Activated CD8-positive, alpha-beta T cell treated with anti-CD3 and anti-CD28 coated beads, Interleukin-2, amount 10 ng/mL, durations not matched to agents 7 days and 5 days (primary cell): ENCODE measurements at regions not wholly inside any gene's neighbourhood (a gene's known extent, or its start where the extent isn't known, plus 50 kb on each side); places are given as distances from the start of the nearest gene placed in this dataset.

Experiments
- ATAC-seq: fragments of 150-1000 bp; cut with Tn5 transposase; one replicate; pipeline ENCODE4 v1.10.0; 2021; ENCODE audit warnings: moderate library complexity
- CTCF ChIA-PET: fragments of 350-600 bp; sonication (Branson Sonifier 250); formaldehyde crosslinking; loops from one replicate; lab custom pipeline; 2021; ENCODE audit warnings: antibody characterized with exemption; lab: Charles Lee
- POLR2A ChIA-PET: fragments of 350-600 bp; sonication (Branson Sonifier 250); formaldehyde crosslinking; loops from one replicate; lab custom pipeline; 2021; ENCODE audit warnings: antibody characterized with exemption; lab: Charles Lee
- DNase-seq: peaks from one replicate; pipeline ENCODE4 v3.0.0-alpha.2; 2020
- H3K27ac Mint-ChIP-seq: one replicate; pipeline ENCODE4 v1.8.0; 2021; ENCODE audit warnings: mild to moderate bottlenecking, mixed read lengths
- H3K27me3 Mint-ChIP-seq: one replicate; pipeline ENCODE4 v1.8.0; 2021; ENCODE audit warnings: low read depth, mixed read lengths
- H3K36me3 Mint-ChIP-seq: one replicate; pipeline ENCODE4 v1.8.0; 2021; ENCODE audit warnings: low read depth, mixed read lengths
- H3K4me1 Mint-ChIP-seq: one replicate; pipeline ENCODE4 v1.8.0; 2021; ENCODE audit warnings: low read depth, mixed read lengths
- H3K4me3 Mint-ChIP-seq: one replicate; pipeline ENCODE4 v1.8.0; 2021; ENCODE audit warnings: mild to moderate bottlenecking, mixed read lengths
- H3K9me3 Mint-ChIP-seq: one replicate; pipeline ENCODE4 v1.8.0; 2022; ENCODE audit warnings: mixed read lengths; ENCODE audit not compliant: insufficient read depth

DNA sequence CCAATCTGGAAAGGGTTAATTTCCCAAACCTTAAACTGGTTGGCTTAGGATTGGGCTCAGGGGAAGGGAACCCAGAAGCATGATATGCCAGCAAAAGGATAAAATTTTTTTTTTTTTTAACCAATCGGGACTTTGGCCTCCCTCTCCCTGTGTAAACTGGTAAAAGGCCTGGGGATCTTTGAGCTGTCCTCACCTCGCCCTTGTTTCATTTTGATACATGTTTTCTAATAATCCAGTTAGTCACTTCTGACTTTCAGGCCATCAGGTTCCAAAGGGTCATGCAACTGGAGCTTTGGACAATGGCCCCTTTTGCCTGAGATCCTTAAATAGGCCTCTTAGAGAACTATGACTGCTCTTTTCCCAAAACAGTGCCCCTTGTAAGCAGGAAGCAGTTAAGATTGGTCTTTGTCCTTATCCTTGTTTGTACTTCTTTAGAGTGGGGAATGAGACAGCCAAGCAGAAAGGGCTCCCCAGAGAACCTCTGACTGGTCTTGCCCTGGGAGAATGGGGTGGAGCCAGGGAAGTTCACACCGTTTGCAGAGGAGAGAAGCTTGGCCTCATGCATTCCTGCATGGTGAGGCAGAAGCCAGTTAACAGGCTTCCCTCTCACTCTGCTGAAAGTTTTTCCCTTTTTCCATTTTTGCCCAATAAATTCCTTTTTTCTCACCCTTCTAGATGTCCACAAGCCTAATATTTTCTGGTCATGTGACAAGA, 424.2 kb upstream of the CNTNAP2 start:
- ATAC-seq (no peak), DNase-seq (no peak)
- Mint-ChIP-seq H3K9me3 (peaks cover 8% of the 10 kb centered on the region), H3K4me1 (no peaks in the 10 kb centered on the region), H3K27ac (no peak overlapping the region), H3K4me3 (no peak overlapping the region), H3K36me3 (no peaks in the 10 kb centered on the region), H3K27me3 (no peaks in the 10 kb centered on the region)
- CTCF ChIA-PET: no interaction called here
- POLR2A ChIA-PET: no interaction called here

DNA sequence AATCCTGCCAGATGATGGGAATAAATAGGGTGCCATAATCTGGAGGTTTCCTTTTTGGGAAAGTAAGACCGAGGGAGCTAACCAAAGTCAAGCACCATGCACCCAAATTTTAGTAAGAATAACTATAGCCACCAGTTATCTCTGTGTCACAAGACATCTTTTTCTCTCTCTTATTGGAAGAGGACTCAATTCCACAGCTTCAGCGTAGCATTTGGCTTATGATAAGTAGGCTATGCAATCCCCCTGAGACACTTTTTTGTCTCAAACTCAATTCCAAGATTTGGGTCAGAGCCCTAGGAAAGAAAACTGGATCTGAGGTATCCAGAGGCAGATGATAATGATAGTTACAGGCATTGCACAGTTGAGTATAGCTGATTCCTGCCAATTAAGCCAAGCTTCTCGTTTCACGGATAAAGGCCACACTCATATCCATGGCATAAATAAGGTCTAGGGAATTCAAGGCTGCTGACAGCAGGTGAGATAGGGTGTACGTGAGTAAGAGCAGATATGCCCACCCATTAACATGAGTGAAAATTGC, 425.2 kb upstream of the CNTNAP2 start:
- no peaks in the 10 kb centered on the region for H3K27me3 Mint-ChIP-seq
- CTCF ChIA-PET: no interaction called here
- peaks cover 8% of the 10 kb centered on the region for H3K9me3 Mint-ChIP-seq
- H3K36me3 Mint-ChIP-seq: no peaks in the 10 kb centered on the region
- POLR2A ChIA-PET: no interaction called here
- DNase-seq (no peak), ATAC-seq (no peak)
- no peaks in the 10 kb centered on the region for H3K4me1 Mint-ChIP-seq
- no peak overlapping the region for H3K27ac Mint-ChIP-seq
- no peak overlapping the region for H3K4me3 Mint-ChIP-seq

DNA sequence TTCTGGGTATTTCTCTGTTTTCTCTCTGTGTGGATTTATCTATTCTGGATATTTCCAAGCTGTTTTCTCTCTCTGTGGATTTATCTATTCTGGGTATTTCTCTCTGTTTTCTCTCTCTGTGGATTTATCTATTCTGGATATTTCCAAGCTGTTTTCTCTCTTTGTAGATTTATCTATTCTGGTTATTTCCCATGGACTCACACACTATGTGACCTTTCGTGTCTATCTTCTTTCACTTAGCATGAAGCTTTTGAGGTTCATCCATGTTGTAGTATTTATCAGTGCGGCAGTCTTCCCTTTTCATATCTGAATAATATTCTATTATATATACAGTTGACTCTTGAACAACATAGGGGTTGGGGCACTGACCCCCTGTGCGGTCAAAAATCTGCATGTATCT, 435.0 kb upstream of the CNTNAP2 start:
- Mint-ChIP-seq H3K36me3 (no peaks in the 10 kb centered on the region), H3K9me3 (peaks cover 21% of the 10 kb centered on the region), H3K4me1 (no peaks in the 10 kb centered on the region), H3K27me3 (no peaks in the 10 kb centered on the region), H3K27ac (no peak overlapping the region), H3K4me3 (no peak overlapping the region)
- CTCF ChIA-PET: no interaction called here
- ATAC-seq: no peak
- DNase-seq: no peak
- POLR2A ChIA-PET: no interaction called here

DNA sequence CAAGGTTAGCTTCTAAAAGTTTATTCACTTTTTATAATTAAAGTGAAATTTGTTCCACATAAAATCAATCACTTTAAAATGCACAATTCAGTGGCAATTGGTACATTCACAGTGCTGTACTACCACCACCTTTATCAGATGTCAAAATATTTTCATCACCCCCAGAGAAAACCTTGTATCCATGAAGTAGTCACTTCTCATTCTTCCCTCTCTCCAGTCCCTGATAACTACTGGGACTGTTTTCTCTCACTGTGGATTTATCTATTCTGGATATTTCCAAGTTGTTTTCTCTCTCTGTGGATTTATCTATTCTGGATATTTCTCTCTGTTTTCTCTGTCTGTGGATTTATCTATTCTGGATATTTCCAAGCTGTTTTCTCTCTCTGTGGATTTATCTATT, 435.4 kb upstream of the CNTNAP2 start:
- DNase-seq (no peak), ATAC-seq (no peak)
- Mint-ChIP-seq H3K4me1 (no peaks in the 10 kb centered on the region), H3K36me3 (no peaks in the 10 kb centered on the region), H3K4me3 (no peak overlapping the region), H3K9me3 (peaks cover 16% of the 10 kb centered on the region), H3K27ac (no peak overlapping the region), H3K27me3 (no peaks in the 10 kb centered on the region)
- POLR2A ChIA-PET: no interaction called here
- CTCF ChIA-PET: no interaction called here

DNA sequence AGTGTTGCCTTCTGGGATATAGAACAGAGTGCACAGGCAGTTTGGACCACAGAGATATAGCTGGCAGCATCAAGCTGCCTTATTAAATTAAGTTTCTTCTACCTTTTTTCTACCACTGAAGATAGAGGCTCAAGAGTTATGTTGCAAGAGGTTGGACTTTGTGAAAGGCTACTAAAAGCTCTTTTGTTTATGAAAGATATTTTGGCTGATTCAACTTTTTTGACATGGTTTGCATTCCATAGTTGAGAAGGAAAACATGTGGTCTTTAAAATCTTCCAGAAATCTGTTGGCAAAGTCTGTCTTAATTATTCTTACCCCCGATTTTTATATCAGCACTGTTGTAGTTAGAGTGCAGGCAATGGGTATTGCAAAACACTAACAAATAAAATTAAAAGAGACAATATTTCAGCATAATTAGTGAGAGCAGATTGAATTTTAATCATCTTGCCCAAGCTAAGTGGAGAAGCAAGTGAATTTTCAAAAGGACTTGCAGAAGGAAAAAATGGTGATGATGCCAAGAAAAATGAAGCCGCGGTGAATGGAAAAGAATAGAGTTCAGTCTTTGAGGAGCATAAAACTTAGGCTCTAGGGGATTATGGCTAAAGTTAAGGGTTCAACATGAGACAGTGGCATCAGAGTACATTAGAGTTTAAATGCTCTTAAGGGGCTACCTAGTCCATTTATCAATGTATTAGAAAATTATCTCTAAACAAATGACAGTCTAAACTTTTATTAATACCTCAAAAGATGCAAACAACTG, 450.9 kb upstream of the CNTNAP2 start:
- H3K27me3 Mint-ChIP-seq: no peaks in the 10 kb centered on the region
- CTCF ChIA-PET: no interaction called here
- no peaks in the 10 kb centered on the region for H3K36me3 Mint-ChIP-seq
- no peak overlapping the region for H3K4me3 Mint-ChIP-seq
- H3K27ac Mint-ChIP-seq: no peak overlapping the region
- DNase-seq (no peak), ATAC-seq (no peak)
- POLR2A ChIA-PET: no interaction called here
- no peaks in the 10 kb centered on the region for H3K4me1 Mint-ChIP-seq
- peaks cover 20% of the 10 kb centered on the region for H3K9me3 Mint-ChIP-seq

DNA sequence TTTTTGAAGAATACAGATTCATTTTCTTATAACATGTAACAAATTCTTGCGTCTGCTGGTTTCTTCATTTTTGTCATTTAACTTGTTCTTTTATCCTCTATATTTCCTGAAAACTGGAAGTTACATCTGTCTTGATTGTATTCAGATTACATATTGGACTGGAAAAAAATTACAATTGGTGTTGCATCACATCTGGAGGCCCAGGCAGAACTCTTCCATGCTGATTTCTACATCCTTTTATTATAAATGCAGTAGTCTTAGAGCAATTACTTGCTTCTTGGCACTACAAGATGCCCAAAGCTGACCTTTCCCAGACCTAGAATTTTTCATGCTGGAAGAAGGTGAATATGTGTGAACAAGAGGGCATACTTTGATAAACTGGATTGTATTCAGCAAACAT, 460.9 kb upstream of the CNTNAP2 start:
- Mint-ChIP-seq H3K27me3 (no peaks in the 10 kb centered on the region), H3K4me3 (no peak overlapping the region), H3K27ac (no peak overlapping the region), H3K36me3 (no peaks in the 10 kb centered on the region), H3K9me3 (peaks cover 3% of the 10 kb centered on the region), H3K4me1 (no peaks in the 10 kb centered on the region)
- no peak for ATAC-seq
- no peak for DNase-seq
- CTCF ChIA-PET: no interaction called here
- POLR2A ChIA-PET: no interaction called here

DNA sequence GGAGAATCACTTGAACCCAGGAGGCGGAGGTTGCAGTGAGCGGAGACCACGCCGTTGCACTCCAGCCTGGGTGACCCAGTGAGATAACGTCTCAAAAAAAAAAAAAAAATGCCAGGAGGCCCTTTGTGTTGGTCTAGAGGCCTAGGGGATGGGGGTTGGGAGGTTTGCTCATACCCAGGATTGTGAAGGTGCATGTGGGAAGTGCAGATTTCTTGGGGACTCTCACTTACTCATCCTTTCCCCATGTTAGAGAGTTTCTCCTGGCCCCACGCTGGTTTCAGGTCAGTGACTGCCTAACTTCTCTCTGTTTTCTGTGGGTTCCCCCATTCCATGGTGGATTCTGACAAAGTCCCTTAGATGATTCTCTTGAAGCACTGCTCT, 471.5 kb upstream of the CNTNAP2 start:
- Mint-ChIP-seq H3K9me3 (no peaks in the 10 kb centered on the region), H3K27ac (no peak overlapping the region), H3K36me3 (no peaks in the 10 kb centered on the region), H3K27me3 (no peaks in the 10 kb centered on the region), H3K4me1 (no peaks in the 10 kb centered on the region), H3K4me3 (no peak overlapping the region)
- no peak for ATAC-seq
- ChIA-PET CTCF (no interaction called here), POLR2A (no interaction called here)
- DNase-seq: no peak

DNA sequence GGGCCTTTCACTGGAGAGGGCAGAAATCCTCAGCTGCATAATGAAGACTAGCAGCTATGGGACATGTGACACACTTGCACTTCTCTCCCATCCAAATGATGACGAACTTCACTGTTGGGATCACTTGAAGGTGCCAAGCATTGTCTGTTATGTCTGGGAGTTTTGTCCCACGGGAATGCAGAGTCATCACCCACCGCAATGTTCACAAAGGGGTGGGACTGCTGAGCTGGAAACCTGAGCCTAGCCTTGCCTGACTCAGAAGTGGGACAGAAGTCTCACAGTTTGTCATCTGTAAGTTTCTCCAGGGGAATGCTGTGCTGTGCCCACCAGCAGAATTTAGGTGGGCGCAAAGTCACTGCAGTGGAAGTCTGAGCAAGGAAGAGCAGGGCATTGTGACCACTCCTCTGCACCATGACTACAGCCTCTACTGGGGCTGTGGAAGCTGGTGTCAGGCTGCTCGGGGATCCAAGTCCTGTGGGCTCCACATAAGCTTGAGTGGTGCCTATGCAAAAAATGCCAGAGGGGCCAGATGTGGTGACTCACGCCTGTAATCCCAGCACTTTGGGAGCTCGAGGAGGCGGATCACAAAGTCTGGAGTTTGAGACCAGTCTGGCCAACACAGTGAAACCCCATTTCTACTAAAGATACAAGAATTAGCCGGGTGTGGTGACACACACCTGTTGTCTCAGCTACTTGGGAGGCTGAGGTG, 472.0 kb upstream of the CNTNAP2 start:
- H3K27ac Mint-ChIP-seq: no peak overlapping the region
- POLR2A ChIA-PET: no interaction called here
- H3K27me3 Mint-ChIP-seq: no peaks in the 10 kb centered on the region
- H3K4me3 Mint-ChIP-seq: no peak overlapping the region
- DNase-seq (no peak), ATAC-seq (no peak)
- H3K9me3 Mint-ChIP-seq: no peaks in the 10 kb centered on the region
- no peaks in the 10 kb centered on the region for H3K36me3 Mint-ChIP-seq
- CTCF ChIA-PET: no interaction called here
- no peaks in the 10 kb centered on the region for H3K4me1 Mint-ChIP-seq

DNA sequence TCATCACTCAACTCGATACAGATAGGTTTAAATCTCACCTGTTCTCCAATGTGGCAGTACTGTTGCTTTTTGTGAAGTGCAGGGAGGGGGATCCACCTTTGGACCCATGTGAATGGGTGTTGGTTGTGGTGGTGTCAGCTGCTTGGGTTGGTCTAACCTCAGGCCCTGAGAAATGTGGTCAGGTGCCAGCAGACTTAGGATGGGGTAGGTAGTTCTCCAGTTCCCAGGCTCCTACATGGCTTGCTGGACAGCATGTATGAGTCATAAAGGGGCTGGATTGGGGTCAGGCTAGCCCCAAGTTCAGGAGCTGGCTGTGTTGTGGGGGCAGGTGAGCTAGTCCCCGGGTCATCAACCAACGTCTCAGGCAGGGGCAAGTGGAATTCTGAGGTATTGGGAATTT, 472.6 kb upstream of the CNTNAP2 start:
- POLR2A ChIA-PET: no interaction called here

DNA sequence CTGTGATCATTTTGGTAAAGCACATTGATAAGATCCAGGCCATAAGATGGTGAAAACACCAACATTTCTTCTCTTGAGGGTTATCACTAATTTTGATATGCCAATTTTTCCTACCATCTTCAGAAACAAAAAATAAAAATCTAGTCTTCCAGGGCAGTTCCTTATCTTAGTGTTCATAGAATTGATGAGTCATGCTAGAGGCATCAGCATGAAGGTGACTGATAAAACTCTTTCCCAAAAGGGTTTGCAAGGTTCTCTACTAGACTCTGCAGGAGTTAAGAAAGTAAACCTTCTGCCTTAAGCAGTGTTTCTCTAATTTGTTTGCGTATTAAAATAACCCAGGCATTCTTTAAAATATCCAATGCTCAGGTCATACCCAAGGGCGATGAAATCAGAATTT, 483.1 kb upstream of the CNTNAP2 start:
- POLR2A ChIA-PET: no interaction called here
- no peak overlapping the region for H3K27ac Mint-ChIP-seq
- ATAC-seq: no peak
- no peak for DNase-seq
- no peaks in the 10 kb centered on the region for H3K4me1 Mint-ChIP-seq
- CTCF ChIA-PET: no interaction called here
- no peaks in the 10 kb centered on the region for H3K36me3 Mint-ChIP-seq
- H3K27me3 Mint-ChIP-seq: no peaks in the 10 kb centered on the region
- peaks cover 6% of the 10 kb centered on the region for H3K9me3 Mint-ChIP-seq
- no peak overlapping the region for H3K4me3 Mint-ChIP-seq

More for the DNA sequence above, 472.6 kb upstream of the CNTNAP2 start:
- H3K9me3 Mint-ChIP-seq: no peaks in the 10 kb centered on the region
- ATAC-seq: no peak
- DNase-seq: no peak
- no peak overlapping the region for H3K27ac Mint-ChIP-seq
- no peaks in the 10 kb centered on the region for H3K4me1 Mint-ChIP-seq
- H3K36me3 Mint-ChIP-seq: no peaks in the 10 kb centered on the region
- no peak overlapping the region for H3K4me3 Mint-ChIP-seq
- no peaks in the 10 kb centered on the region for H3K27me3 Mint-ChIP-seq
- CTCF ChIA-PET: no interaction called here

DNA sequence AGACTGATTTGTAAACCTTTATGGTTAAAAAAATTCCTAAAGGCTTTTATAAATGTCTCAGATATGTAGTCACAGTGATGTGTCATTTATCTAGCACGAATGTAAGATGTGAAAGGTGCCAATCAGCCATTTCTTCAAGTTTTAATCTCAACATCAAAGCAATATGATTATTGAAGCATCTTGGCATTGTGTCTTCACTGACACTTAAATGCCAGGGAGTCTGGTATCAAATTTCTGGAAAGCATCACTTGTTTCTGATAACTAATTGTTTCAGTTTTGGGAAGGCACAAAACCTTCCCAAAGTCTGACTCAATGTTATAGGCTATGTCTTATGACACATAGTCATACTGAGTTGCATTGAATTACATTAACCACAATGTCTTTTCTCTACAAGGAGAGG, 492.0 kb upstream of the CNTNAP2 start:
- Mint-ChIP-seq H3K9me3 (peaks cover 6% of the 10 kb centered on the region), H3K27me3 (no peaks in the 10 kb centered on the region), H3K27ac (no peak overlapping the region), H3K36me3 (no peaks in the 10 kb centered on the region), H3K4me1 (no peaks in the 10 kb centered on the region), H3K4me3 (no peak overlapping the region)
- ChIA-PET CTCF (no interaction called here), POLR2A (no interaction called here)
- DNase-seq: no peak
- no peak for ATAC-seq

DNA sequence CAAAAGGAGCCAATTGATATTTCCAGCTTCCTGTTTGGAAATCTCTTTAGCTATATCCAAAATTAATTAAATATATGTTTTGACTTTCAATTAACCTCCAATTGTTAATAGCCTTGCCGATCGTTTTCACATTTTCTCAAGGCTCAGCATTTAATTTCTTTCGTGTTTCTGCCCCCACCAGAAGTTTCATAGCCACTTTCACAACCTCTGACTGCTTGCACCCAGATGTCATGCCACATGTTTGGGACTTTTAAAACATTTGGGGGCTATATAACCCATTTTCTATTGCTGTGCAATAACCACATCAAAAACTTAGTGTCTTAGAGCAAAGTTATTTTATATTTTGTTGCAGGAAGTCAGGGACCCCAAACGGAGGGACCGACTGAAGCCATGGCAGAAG, 510.6 kb upstream of the CNTNAP2 start:
- ChIA-PET POLR2A (no interaction called here), CTCF (no interaction called here)
- peaks cover 8% of the 10 kb centered on the region for H3K9me3 Mint-ChIP-seq
- no peak overlapping the region for H3K4me3 Mint-ChIP-seq
- H3K36me3 Mint-ChIP-seq: no peaks in the 10 kb centered on the region
- DNase-seq (no peak), ATAC-seq (no peak)
- no peaks in the 10 kb centered on the region for H3K27me3 Mint-ChIP-seq
- no peak overlapping the region for H3K27ac Mint-ChIP-seq
- no peaks in the 10 kb centered on the region for H3K4me1 Mint-ChIP-seq
